IPS DF 6.9 (cell line): ENCODE measurements at regions not wholly inside any gene's neighbourhood (a gene's known extent, or its start where the extent isn't known, plus 50 kb on each side); places are given as distances from the start of the nearest gene placed in this dataset.

Experiments used
- DNase-seq: peaks from one replicate; pipeline ENCODE4 v3.0.0-alpha.2; 2013; ENCODE audit warnings: low read depth, low spot score
- H3K27ac ChIP-seq: one replicate; pipeline ENCODE4 v1.5.1; 2013; ENCODE audit warnings: low read length, control low read depth
- H3K27me3 ChIP-seq: 2 replicates; pipeline ENCODE4 v1.6.1; 2013; ENCODE audit warnings: mild to moderate bottlenecking, low read length; ENCODE audit not compliant: control insufficient read depth, insufficient read depth
- H3K36me3 ChIP-seq: 2 replicates; pipeline ENCODE4 v1.6.1; 2013; ENCODE audit warnings: low read length; ENCODE audit not compliant: control insufficient read depth, insufficient read depth
- H3K4me1 ChIP-seq: 2 replicates; pipeline ENCODE4 v1.6.1; 2013; ENCODE audit warnings: low read length; ENCODE audit not compliant: control insufficient read depth, insufficient read depth
- H3K4me3 ChIP-seq: 2 replicates; pipeline ENCODE4 v1.5.1; 2013; ENCODE audit warnings: mild to moderate bottlenecking, low read length
- H3K9me3 ChIP-seq: 2 replicates; pipeline ENCODE4 v1.6.1; 2013; ENCODE audit warnings: low read length, inconsistent platforms; ENCODE audit not compliant: control insufficient read depth, insufficient read depth
- WGBS: extraction: QIAGEN DNeasy Blood & Tissue Kit; methylation state at CpG from one replicate; pipeline ENCODE4 v1.1.7; 2013; ENCODE audit warnings: mixed read lengths, missing lambda C conversion rate; ENCODE audit not compliant: insufficient read length, insufficient coverage; 5-methylcytosine and 5-hydroxymethylcytosine counted together

DNA sequence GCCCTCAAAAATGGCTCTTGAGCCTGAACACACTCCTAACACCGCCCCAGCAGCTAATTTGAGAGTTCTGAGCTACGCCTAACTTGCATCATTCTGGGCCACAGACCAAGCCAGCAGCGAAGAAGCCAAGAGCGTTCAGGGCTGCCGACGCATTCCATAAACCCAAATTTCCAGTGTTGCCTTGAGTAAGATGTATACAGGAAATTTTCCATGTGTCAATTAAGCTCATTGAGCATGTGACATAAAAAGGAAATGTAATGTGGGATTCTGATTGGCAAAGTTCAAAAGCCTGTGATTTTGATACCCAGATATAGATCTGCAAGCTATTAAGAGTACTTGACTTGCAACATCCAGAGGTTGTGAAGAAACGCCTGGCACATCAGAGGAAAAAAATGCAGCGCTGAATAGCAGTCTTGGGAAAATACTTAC is 148.6 kb upstream of the NR2F2 start:
- DNase-seq = no peak
- no peaks in the 10 kb centered on the region for H3K36me3 ChIP-seq
- 0 out of 2 replicates have a peak, but pooled peaks cover 2% of the 10 kb centered on the region for H3K4me1 ChIP-seq
- H3K27me3 ChIP-seq = no peaks in the 10 kb centered on the region
- no peak overlapping the region for H3K27ac ChIP-seq
- no peak overlapping the region for H3K4me3 ChIP-seq
- WGBS = no CpG with 5 or more reads among the region's 8 CpGs
- H3K9me3 ChIP-seq = no peaks in the 10 kb centered on the region

DNA sequence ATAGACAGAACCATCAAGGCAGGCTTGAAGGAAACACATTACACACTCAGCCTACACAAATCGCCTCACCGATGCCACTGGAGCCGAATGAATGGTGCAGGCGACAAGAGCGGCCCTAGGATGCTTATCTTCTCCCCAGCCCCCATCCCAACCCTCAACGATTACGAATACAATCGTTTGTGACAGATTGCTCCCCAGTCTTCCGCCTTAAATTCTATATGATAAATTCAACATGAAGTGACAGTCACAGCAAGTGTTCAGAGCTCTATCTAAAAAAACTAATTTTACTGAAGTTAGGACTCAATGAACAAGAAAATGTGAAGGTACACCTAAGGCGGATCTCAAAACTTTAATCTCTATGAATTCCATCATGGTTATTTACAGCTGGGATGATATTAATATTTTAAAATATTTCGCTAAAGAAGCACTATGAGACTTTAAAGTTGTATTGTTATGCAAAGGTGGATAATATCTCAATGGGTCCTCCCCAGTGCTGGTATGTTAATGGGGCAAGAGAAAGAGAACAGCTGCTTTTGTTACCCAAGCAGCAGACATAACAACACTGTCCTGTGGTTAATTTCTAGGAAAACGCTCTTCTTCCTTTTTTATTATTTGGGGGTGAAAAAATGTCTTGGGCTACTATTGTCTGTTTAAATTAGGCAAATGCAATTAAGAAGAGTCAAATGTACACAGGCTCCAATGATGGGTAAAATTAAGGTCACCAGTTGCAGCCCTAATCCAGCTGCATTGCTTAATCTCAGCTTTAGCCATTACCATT is 147.6 kb upstream of the NR2F2 start:
- H3K4me1 ChIP-seq = 0 out of 2 replicates have a peak, but pooled peaks cover 2% of the 10 kb centered on the region
- H3K9me3 ChIP-seq = no peaks in the 10 kb centered on the region
- H3K4me3 ChIP-seq = no peak overlapping the region
- no peak overlapping the region for H3K27ac ChIP-seq
- WGBS = 100% methylated on average over 4 of the region's 12 CpGs
- DNase-seq = no peak
- no peaks in the 10 kb centered on the region for H3K27me3 ChIP-seq
- no peaks in the 10 kb centered on the region for H3K36me3 ChIP-seq

DNA sequence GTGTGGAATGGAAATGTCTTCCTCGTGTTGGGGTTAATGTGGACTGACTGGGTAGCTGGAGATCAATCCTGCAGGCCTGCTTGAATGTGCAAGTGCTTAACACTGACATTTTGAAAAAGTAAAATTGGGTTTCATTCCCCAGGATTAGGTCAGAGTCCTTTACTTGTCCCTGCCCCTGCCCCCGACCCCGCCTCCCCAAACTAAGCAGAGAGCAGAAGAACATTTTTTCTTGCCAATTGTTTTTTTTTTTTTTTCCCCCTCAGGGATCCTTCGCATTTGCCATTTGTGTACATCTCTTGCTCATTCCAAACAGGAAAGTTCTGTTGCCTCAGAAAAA is 147.0 kb upstream of the NR2F2 start:
- no peaks in the 10 kb centered on the region for H3K27me3 ChIP-seq
- no peak overlapping the region for H3K4me3 ChIP-seq
- DNase-seq = no peak
- no peak overlapping the region for H3K27ac ChIP-seq
- H3K9me3 ChIP-seq = no peaks in the 10 kb centered on the region
- no peaks in the 10 kb centered on the region for H3K36me3 ChIP-seq
- H3K4me1 ChIP-seq = 0 out of 2 replicates have a peak, but pooled peaks cover 2% of the 10 kb centered on the region
- no CpG with 5 or more reads among the region's 4 CpGs for WGBS

DNA sequence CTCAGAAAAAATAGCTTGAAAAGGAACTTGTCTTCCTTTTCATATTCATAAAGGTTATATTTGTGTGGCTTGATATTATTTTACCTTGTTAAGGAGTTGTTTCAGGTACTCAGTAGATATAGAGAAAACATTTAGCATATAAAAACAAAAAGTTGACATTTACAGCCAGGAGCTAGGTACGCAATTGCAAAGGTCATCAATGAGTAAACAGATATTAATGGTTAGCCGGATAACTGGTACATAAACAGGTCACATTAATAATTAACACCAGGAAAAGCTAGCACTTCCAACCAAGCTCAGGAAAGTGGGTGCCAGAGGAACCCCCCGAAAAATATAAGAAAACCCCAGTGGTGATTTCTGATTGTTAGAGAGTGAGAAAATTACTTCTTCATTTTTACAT is 146.6 kb upstream of the NR2F2 start:
- no CpG with 5 or more reads among the region's 3 CpGs for WGBS
- no peak for DNase-seq
- Histone ChIP-seq H3K27ac (no peak overlapping the region), H3K4me1 (0 out of 2 replicates have a peak, but pooled peaks cover 2% of the 10 kb centered on the region), H3K4me3 (no peak overlapping the region), H3K9me3 (no peaks in the 10 kb centered on the region), H3K36me3 (no peaks in the 10 kb centered on the region), H3K27me3 (no peaks in the 10 kb centered on the region)

DNA sequence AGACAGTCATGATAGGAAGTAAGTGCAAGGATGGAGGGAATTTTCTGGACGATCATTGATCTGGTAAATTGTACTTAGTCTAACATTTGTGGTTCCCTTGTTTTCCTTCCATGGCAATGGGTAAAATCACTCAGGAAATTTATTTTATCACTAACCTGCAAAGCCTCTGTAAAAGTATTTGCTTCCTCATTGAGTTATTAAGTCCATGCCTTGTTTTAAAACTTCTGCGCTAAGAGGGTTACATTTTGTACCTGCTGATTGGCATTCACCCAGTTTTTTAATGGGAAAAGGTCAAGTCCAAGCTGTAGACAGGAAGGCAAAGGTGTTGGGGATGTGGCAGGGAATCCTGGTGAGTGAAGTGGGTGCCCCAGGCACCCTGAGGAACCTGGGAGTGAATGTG is 146.2 kb upstream of the NR2F2 start:
- Histone ChIP-seq H3K4me1 (0 out of 2 replicates have a peak, but pooled peaks cover 2% of the 10 kb centered on the region), H3K27ac (no peak overlapping the region), H3K4me3 (no peak overlapping the region), H3K9me3 (no peaks in the 10 kb centered on the region), H3K27me3 (no peaks in the 10 kb centered on the region), H3K36me3 (no peaks in the 10 kb centered on the region)
- DNase-seq = no peak
- WGBS = no CpG with 5 or more reads among the region's 2 CpGs

DNA sequence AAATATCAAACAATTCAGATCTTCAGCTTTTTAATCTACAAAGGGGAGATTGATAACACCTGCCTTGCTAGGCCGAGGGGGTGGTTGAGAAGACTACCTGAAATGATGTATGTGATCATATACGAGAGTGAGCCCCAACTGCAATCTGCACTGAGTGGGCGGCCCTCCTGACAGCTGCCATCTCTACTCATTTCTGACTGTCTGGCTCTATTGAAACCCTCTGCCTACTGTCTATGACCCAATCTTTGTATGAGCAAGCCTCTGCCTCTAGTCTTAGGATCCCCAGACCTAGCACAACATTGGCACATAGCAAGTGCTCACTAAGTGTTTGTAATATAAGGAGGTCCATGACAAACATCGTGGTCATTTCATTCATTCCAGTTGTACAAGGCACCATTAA is 144.4 kb upstream of the NR2F2 start:
- WGBS = no CpG with 5 or more reads among the region's 4 CpGs
- Histone ChIP-seq H3K9me3 (no peaks in the 10 kb centered on the region), H3K4me1 (0 out of 2 replicates have a peak, but pooled peaks cover 2% of the 10 kb centered on the region), H3K27ac (no peak overlapping the region), H3K27me3 (no peaks in the 10 kb centered on the region), H3K4me3 (no peak overlapping the region), H3K36me3 (no peaks in the 10 kb centered on the region)
- no peak for DNase-seq

DNA sequence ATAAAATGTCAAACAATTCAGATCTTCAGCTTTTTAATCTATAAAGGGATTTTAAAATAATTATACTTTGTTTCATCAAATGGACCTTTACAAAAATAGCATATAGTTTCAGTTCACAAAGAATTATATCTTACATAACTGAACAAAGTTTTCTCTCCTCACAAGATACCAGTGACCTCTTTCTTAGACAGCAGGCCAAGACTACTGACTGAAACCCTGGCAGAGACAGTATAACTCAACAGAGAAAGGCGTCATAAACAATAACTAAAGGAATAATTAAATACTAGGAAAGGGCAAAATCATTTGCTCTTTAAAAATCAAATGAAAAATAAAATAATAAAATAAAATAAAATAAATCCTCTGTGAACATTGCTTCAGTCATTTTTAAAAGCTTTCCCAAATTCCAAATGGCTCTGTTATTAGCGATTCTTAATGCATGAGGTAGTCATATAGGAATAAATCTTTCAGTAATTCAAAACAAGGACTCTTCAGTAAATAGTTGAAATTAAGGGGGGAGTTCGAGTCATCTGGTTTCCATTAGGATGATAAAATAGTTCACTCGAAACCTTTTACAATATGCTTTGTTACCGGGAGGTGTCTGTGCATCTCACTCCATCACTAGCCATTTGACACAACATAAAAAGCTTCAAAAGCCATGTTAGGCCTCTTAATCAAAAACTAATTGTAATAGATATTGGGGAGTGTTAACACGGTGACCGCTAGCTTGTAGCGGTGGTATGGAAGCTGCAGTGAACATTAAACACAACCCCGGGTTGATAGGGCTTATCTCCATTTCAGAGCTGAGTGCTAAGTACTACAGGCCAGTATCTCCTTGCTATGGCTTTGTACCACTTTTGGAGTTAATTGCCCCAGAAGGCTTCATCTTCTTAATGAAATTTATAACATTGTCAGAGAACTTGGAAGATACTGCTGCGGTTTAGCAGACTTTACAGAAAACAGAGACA is 142.9 kb upstream of the NR2F2 start:
- no peak for DNase-seq
- Histone ChIP-seq H3K9me3 (no peaks in the 10 kb centered on the region), H3K27me3 (no peaks in the 10 kb centered on the region), H3K27ac (no peak overlapping the region), H3K4me3 (no peak overlapping the region), H3K36me3 (no peaks in the 10 kb centered on the region), H3K4me1 (no peaks in the 10 kb centered on the region)
- no CpG with 5 or more reads among the region's 10 CpGs for WGBS

DNA sequence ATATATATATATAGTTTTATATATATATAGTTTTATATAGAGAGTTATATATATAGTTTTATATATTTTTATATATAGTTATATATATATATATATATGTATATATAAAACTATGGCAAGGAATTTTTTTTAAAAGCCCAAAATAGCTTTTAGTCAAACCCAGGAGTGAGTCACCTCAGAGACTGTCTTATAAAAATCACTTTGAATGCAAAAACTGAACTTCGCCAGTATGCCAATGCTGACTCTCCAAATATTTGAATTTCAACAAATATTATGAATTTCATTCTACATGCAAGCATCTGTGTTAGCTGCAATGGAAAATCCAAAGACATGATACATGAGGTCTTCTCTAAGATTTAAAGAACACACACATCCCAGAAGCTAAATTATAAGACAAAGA is 132.8 kb upstream of the NR2F2 start:
- no peak for DNase-seq
- WGBS = no CpG with 5 or more reads among the region's 1 CpG
- Histone ChIP-seq H3K4me1 (no peaks in the 10 kb centered on the region), H3K36me3 (no peaks in the 10 kb centered on the region), H3K9me3 (no peaks in the 10 kb centered on the region), H3K4me3 (no peak overlapping the region), H3K27me3 (no peaks in the 10 kb centered on the region), H3K27ac (no peak overlapping the region)

DNA sequence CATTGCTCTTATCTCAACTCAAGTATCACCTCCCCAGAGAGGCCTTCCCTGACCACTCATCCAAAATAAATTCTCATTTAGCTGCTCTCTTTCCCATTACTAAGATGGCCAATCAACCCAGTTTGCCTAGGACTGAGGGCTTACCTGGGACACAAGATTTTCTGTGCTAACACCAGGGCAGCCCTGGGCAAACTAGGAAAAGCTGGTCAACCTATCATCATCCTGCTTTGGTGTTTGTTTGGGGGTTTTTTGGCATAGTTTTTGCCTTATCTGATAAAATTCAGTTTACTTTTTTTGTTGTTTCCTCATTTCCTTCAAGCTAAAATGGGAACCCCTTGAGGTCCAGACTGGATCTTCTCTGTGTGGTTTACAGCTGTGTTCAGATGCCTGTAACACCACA is 131.4 kb upstream of the NR2F2 start:
- no peaks in the 10 kb centered on the region for H3K36me3 ChIP-seq
- DNase-seq = no peak
- H3K9me3 ChIP-seq = no peaks in the 10 kb centered on the region
- H3K27me3 ChIP-seq = no peaks in the 10 kb centered on the region
- no peak overlapping the region for H3K27ac ChIP-seq
- no peak overlapping the region for H3K4me3 ChIP-seq
- H3K4me1 ChIP-seq = no peaks in the 10 kb centered on the region

DNA sequence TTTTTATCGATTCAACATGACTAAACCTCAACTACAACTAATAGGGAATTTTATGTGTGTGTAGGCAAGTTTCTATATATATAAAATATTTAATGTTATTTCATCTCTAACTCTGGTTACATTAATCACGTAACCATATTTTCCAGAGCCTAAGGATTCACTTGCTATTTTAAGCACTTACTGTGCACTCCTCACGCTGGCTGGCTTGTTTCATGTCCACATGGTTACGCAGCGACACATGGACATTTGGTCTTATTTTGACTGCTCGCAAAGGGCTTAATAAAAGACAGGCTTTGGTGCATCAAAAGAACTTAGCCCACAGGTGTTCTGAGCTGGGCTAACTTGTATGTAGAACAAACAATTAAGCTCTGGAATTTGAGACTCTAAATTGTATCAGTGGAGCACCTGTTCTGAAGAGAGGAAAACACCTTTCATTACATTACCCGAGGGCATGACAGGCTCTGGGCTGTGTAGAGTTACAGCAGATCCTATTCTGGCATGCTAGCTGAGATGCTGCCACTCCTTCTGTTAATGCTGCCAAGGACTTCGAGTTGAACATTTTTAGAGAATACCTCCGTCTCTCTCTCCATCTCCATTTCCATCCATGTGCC is 130.0 kb upstream of the NR2F2 start:
- no peak for DNase-seq
- Histone ChIP-seq H3K36me3 (no peaks in the 10 kb centered on the region), H3K27ac (no peak overlapping the region), H3K9me3 (no peaks in the 10 kb centered on the region), H3K4me3 (no peak overlapping the region), H3K4me1 (no peaks in the 10 kb centered on the region), H3K27me3 (no peaks in the 10 kb centered on the region)
- 100% methylated on average over 1 of the region's 9 CpGs for WGBS
